Neural cell (in vitro differentiated cells): ENCODE measurements at regions not wholly inside any gene's neighbourhood (a gene's known extent, or its start where the extent isn't known, plus 50 kb on each side); places are given as distances from the start of the nearest gene placed in this dataset.

Experiments used
- H2AFZ ChIP-seq: fragments of 200-600, 300-800 bp; sonication (generic), shearing (Covaris generic); 2 replicates; pipeline ENCODE4 v1.6.0; 2014; ENCODE audit warnings: low read depth, mild to moderate bottlenecking, antibody characterized with exemption, low read length, moderate library complexity
- H3F3A ChIP-seq: fragments of 200-600 bp; shearing (Covaris generic); 2 replicates; pipeline ENCODE4 v1.6.1; 2016; ENCODE audit warnings: mild to moderate bottlenecking, moderate library complexity, mixed read lengths, antibody characterized with exemption, low read length; ENCODE audit not compliant: insufficient read depth, poor library complexity, severe bottlenecking
- H3K27ac ChIP-seq: fragments of 200-600, 300-800 bp; sonication (generic), shearing (Covaris generic); 2 replicates; pipeline ENCODE4 v1.5.1; 2014; ENCODE audit warnings: mild to moderate bottlenecking, low read length, moderate library complexity
- H3K27me3 ChIP-seq: fragments of 300-800, 200-600 bp; sonication (generic), shearing (Covaris generic); 2 replicates; pipeline ENCODE4 v1.6.0; 2014; ENCODE audit warnings: mild to moderate bottlenecking, low read depth, low read length, moderate library complexity; ENCODE audit not compliant: insufficient read depth
- H3K36me3 ChIP-seq: fragments of 300-800, 200-600 bp; sonication (generic), shearing (Covaris generic); 2 replicates; pipeline ENCODE4 v1.5.1; 2014; ENCODE audit warnings: mild to moderate bottlenecking, antibody characterized with exemption, low read length, moderate library complexity; ENCODE audit not compliant: insufficient read depth
- H3K4me2 ChIP-seq: fragments of 300-800, 200-600 bp; sonication (generic), shearing (Covaris generic); 2 replicates; pipeline ENCODE4 v1.6.0; 2014; ENCODE audit warnings: mild to moderate bottlenecking, low read length
- H3K4me3 ChIP-seq: fragments of 300-800, 200-600 bp; sonication (generic), shearing (Covaris generic); 2 replicates; pipeline ENCODE4 v1.5.1; 2014; ENCODE audit warnings: mild to moderate bottlenecking, low read length, moderate library complexity
- H3K79me2 ChIP-seq: fragments of 200-600 bp; shearing (Covaris generic); replicated peaks from 2 replicates; pipeline ENCODE4 v1.6.0; 2014; ENCODE audit warnings: mild to moderate bottlenecking, low read length, moderate library complexity; ENCODE audit not compliant: insufficient read depth
- H3K9ac ChIP-seq: fragments of 300-800, 200-600 bp; sonication (generic), shearing (Covaris generic); 2 replicates; pipeline ENCODE4 v1.6.1; 2016; ENCODE audit warnings: mild to moderate bottlenecking, low read length, mixed read lengths
- H3K9me2 ChIP-seq: fragments of 200-600 bp; shearing (Covaris generic); 2 replicates; pipeline ENCODE4 v1.6.1; 2016; ENCODE audit warnings: mild to moderate bottlenecking, low read length, mixed read lengths; ENCODE audit not compliant: insufficient read depth
- H3K9me3 ChIP-seq: fragments of 200-600, 300-800 bp; sonication (generic), shearing (Covaris generic); 2 replicates; pipeline ENCODE4 v1.6.1; 2016; ENCODE audit warnings: mild to moderate bottlenecking, mixed run types, low read length, moderate library complexity, mixed read lengths
- H4K20me1 ChIP-seq: fragments of 200-600 bp; shearing (Covaris generic); 2 replicates; pipeline ENCODE4 v1.6.1; 2016; ENCODE audit warnings: mild to moderate bottlenecking, mixed run types; ENCODE audit not compliant: insufficient read depth
- EP300 ChIP-seq: fragments of 450-650 bp; conservative IDR thresholded peaks from 2 replicates; pipeline ENCODE4 v1.6.1; 2014; ENCODE audit warnings: antibody characterized with exemption, mild to moderate bottlenecking, moderate library complexity; ENCODE audit not compliant: poor library complexity, severe bottlenecking
- EZH2 ChIP-seq: fragments of 200-600, 300-800 bp; shearing (Covaris generic), sonication (generic); IDR thresholded peaks from 2 replicates; pipeline ENCODE4 v1.6.1; 2014; ENCODE audit warnings: antibody characterized with exemption, low read length, borderline replicate concordance, mild to moderate bottlenecking; ENCODE audit not compliant: insufficient read depth, poor library complexity, severe bottlenecking
- MXI1 ChIP-seq: fragments of 450-650 bp; conservative IDR thresholded peaks from 2 replicates; pipeline ENCODE4 v1.6.1; 2014; ENCODE audit warnings: antibody characterized with exemption, mild to moderate bottlenecking; ENCODE audit not compliant: poor library complexity, severe bottlenecking
- POLR2AphosphoS5 ChIP-seq: IDR thresholded peaks from 2 replicates; pipeline ENCODE4 v1.6.1; 2012
- RAD21 ChIP-seq: fragments of 450-650 bp; conservative IDR thresholded peaks from 2 replicates; pipeline ENCODE4 v1.6.1; 2014; ENCODE audit warnings: antibody characterized with exemption, mild to moderate bottlenecking, moderate library complexity
- SMC3 ChIP-seq: fragments of 450-650 bp; conservative IDR thresholded peaks from 2 replicates; pipeline ENCODE4 v1.6.1; 2014; ENCODE audit warnings: antibody characterized with exemption, mild to moderate bottlenecking, moderate library complexity; ENCODE audit not compliant: poor library complexity
- TAF1 ChIP-seq: IDR thresholded peaks from 2 replicates; pipeline ENCODE4 v1.6.1; 2012; ENCODE audit warnings: low read depth
- TF ChIP-seq, protein P1 (sequence below): IDR thresholded peaks from 2 replicates; pipeline ENCODE4 v1.6.1; 2012; ENCODE audit warnings: borderline replicate concordance
- TF ChIP-seq, protein P2 (sequence below): fragments of 450-650 bp; IDR thresholded peaks from 2 replicates; pipeline ENCODE4 v1.5.1; 2014; ENCODE audit warnings: antibody characterized with exemption, mild to moderate bottlenecking, moderate library complexity; ENCODE audit not compliant: poor library complexity, severe bottlenecking

DNA sequence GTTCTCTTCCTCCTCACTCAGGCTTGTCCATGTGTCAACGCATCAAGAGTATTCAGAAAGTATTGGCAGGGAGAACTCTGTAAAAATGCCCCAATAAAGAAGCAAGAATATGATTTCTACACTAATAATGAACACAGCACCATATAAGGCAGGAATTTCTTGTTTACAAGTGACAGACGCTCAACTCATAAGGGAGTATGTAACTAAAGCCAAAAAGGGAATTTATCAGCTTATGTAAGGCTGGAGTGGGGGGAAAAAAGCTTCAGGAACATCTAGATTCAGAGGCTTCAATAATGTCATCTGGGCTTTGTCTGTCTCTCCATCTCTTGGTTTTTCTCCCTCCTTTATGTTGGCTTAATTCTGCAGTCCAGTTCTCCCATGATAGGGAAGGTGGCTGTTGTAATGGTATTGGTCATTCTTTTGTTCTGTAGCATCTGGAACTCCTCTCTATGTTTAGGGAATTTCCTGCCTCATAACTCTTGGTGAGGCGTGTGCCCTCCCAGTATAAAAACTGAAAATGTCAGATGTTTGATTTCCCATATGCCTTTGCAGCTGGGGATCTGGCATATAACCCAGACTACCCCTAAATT, 125.1 kb upstream of the COL21A1 start:
- Histone ChIP-seq H3K9me2 (no peaks in the 10 kb centered on the region), H2AFZ (no peak overlapping the region), H3K9me3 (no peaks in the 10 kb centered on the region), H3K36me3 (no peaks in the 10 kb centered on the region), H3K9ac (no peak overlapping the region), H3F3A (no peaks in the 10 kb centered on the region), H3K4me2 (no peak overlapping the region), H3K27ac (no peak overlapping the region), H3K79me2 (no peaks in the 10 kb centered on the region), H4K20me1 (no peaks in the 10 kb centered on the region), H3K27me3 (no peaks in the 10 kb centered on the region), H3K4me3 (no peak overlapping the region)
- TF ChIP-seq MXI1: no peak
- no peak for TF ChIP-seq SMC3
- TF ChIP-seq TAF1: no peak
- no peak for TF ChIP-seq EZH2
- no peak for TF ChIP-seq EP300
- no peak for TF ChIP-seq POLR2AphosphoS5
- no peak for TF ChIP-seq RAD21
- TF ChIP-seq, protein P1, sequence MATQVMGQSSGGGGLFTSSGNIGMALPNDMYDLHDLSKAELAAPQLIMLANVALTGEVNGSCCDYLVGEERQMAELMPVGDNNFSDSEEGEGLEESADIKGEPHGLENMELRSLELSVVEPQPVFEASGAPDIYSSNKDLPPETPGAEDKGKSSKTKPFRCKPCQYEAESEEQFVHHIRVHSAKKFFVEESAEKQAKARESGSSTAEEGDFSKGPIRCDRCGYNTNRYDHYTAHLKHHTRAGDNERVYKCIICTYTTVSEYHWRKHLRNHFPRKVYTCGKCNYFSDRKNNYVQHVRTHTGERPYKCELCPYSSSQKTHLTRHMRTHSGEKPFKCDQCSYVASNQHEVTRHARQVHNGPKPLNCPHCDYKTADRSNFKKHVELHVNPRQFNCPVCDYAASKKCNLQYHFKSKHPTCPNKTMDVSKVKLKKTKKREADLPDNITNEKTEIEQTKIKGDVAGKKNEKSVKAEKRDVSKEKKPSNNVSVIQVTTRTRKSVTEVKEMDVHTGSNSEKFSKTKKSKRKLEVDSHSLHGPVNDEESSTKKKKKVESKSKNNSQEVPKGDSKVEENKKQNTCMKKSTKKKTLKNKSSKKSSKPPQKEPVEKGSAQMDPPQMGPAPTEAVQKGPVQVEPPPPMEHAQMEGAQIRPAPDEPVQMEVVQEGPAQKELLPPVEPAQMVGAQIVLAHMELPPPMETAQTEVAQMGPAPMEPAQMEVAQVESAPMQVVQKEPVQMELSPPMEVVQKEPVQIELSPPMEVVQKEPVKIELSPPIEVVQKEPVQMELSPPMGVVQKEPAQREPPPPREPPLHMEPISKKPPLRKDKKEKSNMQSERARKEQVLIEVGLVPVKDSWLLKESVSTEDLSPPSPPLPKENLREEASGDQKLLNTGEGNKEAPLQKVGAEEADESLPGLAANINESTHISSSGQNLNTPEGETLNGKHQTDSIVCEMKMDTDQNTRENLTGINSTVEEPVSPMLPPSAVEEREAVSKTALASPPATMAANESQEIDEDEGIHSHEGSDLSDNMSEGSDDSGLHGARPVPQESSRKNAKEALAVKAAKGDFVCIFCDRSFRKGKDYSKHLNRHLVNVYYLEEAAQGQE: no peak
- TF ChIP-seq, protein P2, sequence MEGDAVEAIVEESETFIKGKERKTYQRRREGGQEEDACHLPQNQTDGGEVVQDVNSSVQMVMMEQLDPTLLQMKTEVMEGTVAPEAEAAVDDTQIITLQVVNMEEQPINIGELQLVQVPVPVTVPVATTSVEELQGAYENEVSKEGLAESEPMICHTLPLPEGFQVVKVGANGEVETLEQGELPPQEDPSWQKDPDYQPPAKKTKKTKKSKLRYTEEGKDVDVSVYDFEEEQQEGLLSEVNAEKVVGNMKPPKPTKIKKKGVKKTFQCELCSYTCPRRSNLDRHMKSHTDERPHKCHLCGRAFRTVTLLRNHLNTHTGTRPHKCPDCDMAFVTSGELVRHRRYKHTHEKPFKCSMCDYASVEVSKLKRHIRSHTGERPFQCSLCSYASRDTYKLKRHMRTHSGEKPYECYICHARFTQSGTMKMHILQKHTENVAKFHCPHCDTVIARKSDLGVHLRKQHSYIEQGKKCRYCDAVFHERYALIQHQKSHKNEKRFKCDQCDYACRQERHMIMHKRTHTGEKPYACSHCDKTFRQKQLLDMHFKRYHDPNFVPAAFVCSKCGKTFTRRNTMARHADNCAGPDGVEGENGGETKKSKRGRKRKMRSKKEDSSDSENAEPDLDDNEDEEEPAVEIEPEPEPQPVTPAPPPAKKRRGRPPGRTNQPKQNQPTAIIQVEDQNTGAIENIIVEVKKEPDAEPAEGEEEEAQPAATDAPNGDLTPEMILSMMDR: no peak

DNA sequence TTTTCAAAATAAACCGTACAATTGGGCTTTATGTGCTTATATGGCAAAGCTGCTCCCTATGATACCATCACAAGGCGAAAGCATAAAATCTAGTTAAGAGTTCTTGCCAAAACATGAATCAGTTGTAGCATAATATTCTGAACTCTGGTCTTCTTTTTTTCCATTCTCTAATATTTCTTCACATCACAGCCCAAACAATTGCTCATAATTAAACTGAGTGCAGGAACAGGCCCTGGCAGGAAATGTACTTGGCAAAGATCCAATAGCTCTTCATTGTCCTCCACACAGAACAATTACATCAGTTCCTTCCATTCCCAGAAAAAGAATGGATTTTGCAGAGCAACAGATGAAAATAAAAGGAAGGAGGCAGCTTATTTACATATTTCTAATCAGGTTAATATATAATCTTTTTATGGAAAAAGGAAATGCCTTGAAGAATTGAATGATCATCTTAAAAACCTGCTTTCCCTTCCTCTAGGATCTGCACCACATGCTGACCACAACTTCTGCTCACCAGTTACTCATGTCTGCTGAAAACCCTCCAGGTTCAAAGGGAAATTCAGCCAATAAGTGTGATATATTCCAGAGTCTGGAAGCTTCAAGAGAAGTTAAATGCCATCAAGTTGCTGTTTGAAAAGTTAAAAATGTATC, 123.3 kb upstream of the COL21A1 start:
- H3K4me3 ChIP-seq: no peak overlapping the region

More for the DNA sequence above, 123.3 kb upstream of the COL21A1 start:
- H3K9ac ChIP-seq: no peak overlapping the region
- H2AFZ ChIP-seq: no peak overlapping the region
- no peaks in the 10 kb centered on the region for H3F3A ChIP-seq
- H3K79me2 ChIP-seq: no peaks in the 10 kb centered on the region
- no peak for TF ChIP-seq EP300
- TF ChIP-seq, protein P1: no peak
- TF ChIP-seq SMC3: no peak
- TF ChIP-seq TAF1: no peak
- TF ChIP-seq POLR2AphosphoS5: no peak
- TF ChIP-seq RAD21: no peak
- TF ChIP-seq, protein P2: no peak
- TF ChIP-seq MXI1: no peak
- TF ChIP-seq EZH2: no peak
- no peaks in the 10 kb centered on the region for H3K27me3 ChIP-seq
- no peak overlapping the region for H3K4me2 ChIP-seq
- no peaks in the 10 kb centered on the region for H3K9me3 ChIP-seq
- H3K27ac ChIP-seq: no peak overlapping the region
- no peaks in the 10 kb centered on the region for H3K36me3 ChIP-seq
- H3K9me2 ChIP-seq: no peaks in the 10 kb centered on the region
- no peaks in the 10 kb centered on the region for H4K20me1 ChIP-seq
